Stimulated activated naive CD8-positive, alpha-beta T cell treated with anti-CD3 and anti-CD28 coated beads, Interleukin-15, Interleukin-2, amounts not matched to agents 100 ng/mL and 50 ng/mL, for 24 hours (primary cell): ENCODE measurements at regions not wholly inside any gene's neighbourhood (a gene's known extent, or its start where the extent isn't known, plus 50 kb on each side); places are given as distances from the start of the nearest gene placed in this dataset.

ENCODE experiments used
- H3K27ac Mint-ChIP-seq: one replicate; pipeline ENCODE4 v1.8.0; 2021; ENCODE audit warnings: mild to moderate bottlenecking, mixed read lengths
- H3K27me3 Mint-ChIP-seq: one replicate; pipeline ENCODE4 v1.8.0; 2021; ENCODE audit warnings: mixed read lengths
- H3K36me3 Mint-ChIP-seq: one replicate; pipeline ENCODE4 v1.8.0; 2021; ENCODE audit warnings: low read depth, mixed read lengths
- H3K4me1 Mint-ChIP-seq: one replicate; pipeline ENCODE4 v1.8.0; 2021; ENCODE audit warnings: low read depth, mixed read lengths
- H3K4me3 Mint-ChIP-seq: one replicate; pipeline ENCODE4 v1.8.0; 2021; ENCODE audit warnings: mild to moderate bottlenecking, mixed read lengths
- H3K9me3 Mint-ChIP-seq: one replicate; pipeline ENCODE4 v1.8.0; 2021; ENCODE audit warnings: mixed read lengths

GRCh38 chr3:177947901-177948300 lies 588.3 kb upstream of the KCNMB2 start:
- Mint-ChIP-seq H3K4me1 (peaks cover 28% of the 10 kb centered on the region), H3K36me3 (peaks cover 4% of the 10 kb centered on the region), H3K9me3 (peaks cover 7% of the 10 kb centered on the region), H3K27me3 (no peaks in the 10 kb centered on the region), H3K4me3 (no peak overlapping the region), H3K27ac (no peak overlapping the region)

GRCh38 chr3:177948716-177949425 lies 587.4 kb upstream of the KCNMB2 start:
- Mint-ChIP-seq H3K4me3 (no peak overlapping the region), H3K9me3 (peaks cover 6% of the 10 kb centered on the region), H3K4me1 (peaks cover 19% of the 10 kb centered on the region), H3K27ac (no peak overlapping the region), H3K36me3 (peaks cover 4% of the 10 kb centered on the region), H3K27me3 (no peaks in the 10 kb centered on the region)

GRCh38 chr3:177959188-177959587 lies 577.0 kb upstream of the KCNMB2 start:
- Mint-ChIP-seq H3K36me3 (no peaks in the 10 kb centered on the region), H3K4me1 (no peaks in the 10 kb centered on the region), H3K4me3 (no peak overlapping the region), H3K27me3 (no peaks in the 10 kb centered on the region), H3K9me3 (no peaks in the 10 kb centered on the region), H3K27ac (no peak overlapping the region)

GRCh38 chr3:177960014-177960413 lies 576.2 kb upstream of the KCNMB2 start:
- Mint-ChIP-seq H3K4me1 (no peaks in the 10 kb centered on the region), H3K27ac (no peak overlapping the region), H3K36me3 (no peaks in the 10 kb centered on the region), H3K9me3 (no peaks in the 10 kb centered on the region), H3K27me3 (no peaks in the 10 kb centered on the region), H3K4me3 (no peak overlapping the region)

- no peak overlapping the region for H3K27ac Mint-ChIP-seq
Observed at GRCh38 chr3:177960722-177961121, 575.5 kb upstream of the KCNMB2 start.

GRCh38 chr3:177961784-177962183 lies 574.5 kb upstream of the KCNMB2 start:
- Mint-ChIP-seq H3K9me3 (no peaks in the 10 kb centered on the region), H3K27ac (no peak overlapping the region), H3K27me3 (no peaks in the 10 kb centered on the region), H3K4me3 (no peak overlapping the region), H3K4me1 (no peaks in the 10 kb centered on the region), H3K36me3 (no peaks in the 10 kb centered on the region)

More at GRCh38 chr3:177960722-177961121, 575.5 kb upstream of the KCNMB2 start:
- Mint-ChIP-seq H3K36me3 (no peaks in the 10 kb centered on the region), H3K4me3 (no peak overlapping the region), H3K9me3 (no peaks in the 10 kb centered on the region), H3K27me3 (no peaks in the 10 kb centered on the region), H3K4me1 (no peaks in the 10 kb centered on the region)

GRCh38 chr3:177966493-177966892 lies 569.7 kb upstream of the KCNMB2 start:
- Mint-ChIP-seq H3K27me3 (no peaks in the 10 kb centered on the region), H3K4me1 (no peaks in the 10 kb centered on the region), H3K4me3 (no peak overlapping the region), H3K27ac (no peak overlapping the region), H3K9me3 (no peaks in the 10 kb centered on the region), H3K36me3 (no peaks in the 10 kb centered on the region)

- H3K27me3 Mint-ChIP-seq, result no peaks in the 10 kb centered on the region
- H3K36me3 Mint-ChIP-seq, result no peaks in the 10 kb centered on the region
- H3K4me3 Mint-ChIP-seq, result no peak overlapping the region
- no peaks in the 10 kb centered on the region for H3K9me3 Mint-ChIP-seq
- no peaks in the 10 kb centered on the region for H3K4me1 Mint-ChIP-seq
- no peak overlapping the region for H3K27ac Mint-ChIP-seq
Observed at GRCh38 chr3:177968891-177969290, 567.3 kb upstream of the KCNMB2 start.

- Mint-ChIP-seq H3K9me3 (no peaks in the 10 kb centered on the region), H3K27me3 (no peaks in the 10 kb centered on the region), H3K4me1 (no peaks in the 10 kb centered on the region), H3K36me3 (no peaks in the 10 kb centered on the region), H3K4me3 (no peak overlapping the region), H3K27ac (no peak overlapping the region)
Observed at GRCh38 chr3:177973241-177973840, 562.9 kb upstream of the KCNMB2 start.

- H3K36me3 Mint-ChIP-seq, result no peaks in the 10 kb centered on the region
- H3K4me1 Mint-ChIP-seq, result no peaks in the 10 kb centered on the region
- H3K27ac Mint-ChIP-seq, result no peak overlapping the region
- H3K27me3 Mint-ChIP-seq, result no peaks in the 10 kb centered on the region
- no peak overlapping the region for H3K4me3 Mint-ChIP-seq
- H3K9me3 Mint-ChIP-seq, result no peaks in the 10 kb centered on the region
Observed at GRCh38 chr3:177976241-177976640, 560.0 kb upstream of the KCNMB2 start.

GRCh38 chr3:177976866-177977265 lies 559.4 kb upstream of the KCNMB2 start:
- Mint-ChIP-seq H3K4me1 (peaks cover 2% of the 10 kb centered on the region), H3K9me3 (no peaks in the 10 kb centered on the region), H3K36me3 (no peaks in the 10 kb centered on the region), H3K4me3 (no peak overlapping the region), H3K27me3 (no peaks in the 10 kb centered on the region), H3K27ac (no peak overlapping the region)

GRCh38 chr3:177977381-177978158 lies 558.7 kb upstream of the KCNMB2 start:
- Mint-ChIP-seq H3K4me1 (peaks cover 7% of the 10 kb centered on the region), H3K4me3 (no peak overlapping the region), H3K27me3 (no peaks in the 10 kb centered on the region), H3K36me3 (no peaks in the 10 kb centered on the region), H3K27ac (no peak overlapping the region), H3K9me3 (no peaks in the 10 kb centered on the region)

- H3K36me3 Mint-ChIP-seq, result no peaks in the 10 kb centered on the region
- peaks cover 10% of the 10 kb centered on the region for H3K4me1 Mint-ChIP-seq
- no peak overlapping the region for H3K27ac Mint-ChIP-seq
- H3K4me3 Mint-ChIP-seq, result no peak overlapping the region
- no peaks in the 10 kb centered on the region for H3K27me3 Mint-ChIP-seq
- H3K9me3 Mint-ChIP-seq, result no peaks in the 10 kb centered on the region
Observed at GRCh38 chr3:177978946-177979345, 557.3 kb upstream of the KCNMB2 start.

GRCh38 chr3:177979703-177980102 lies 556.5 kb upstream of the KCNMB2 start:
- H3K9me3 Mint-ChIP-seq, result no peaks in the 10 kb centered on the region
- H3K4me3 Mint-ChIP-seq, result no peak overlapping the region
- H3K36me3 Mint-ChIP-seq, result no peaks in the 10 kb centered on the region
- H3K27me3 Mint-ChIP-seq, result no peaks in the 10 kb centered on the region
- H3K4me1 Mint-ChIP-seq, result peaks cover 10% of the 10 kb centered on the region
- H3K27ac Mint-ChIP-seq, result no peak overlapping the region

GRCh38 chr3:177981576-177981975 lies 554.7 kb upstream of the KCNMB2 start:
- H3K36me3 Mint-ChIP-seq, result no peaks in the 10 kb centered on the region

More at GRCh38 chr3:177981576-177981975, 554.7 kb upstream of the KCNMB2 start:
- H3K9me3 Mint-ChIP-seq, result no peaks in the 10 kb centered on the region
- peaks cover 10% of the 10 kb centered on the region for H3K4me1 Mint-ChIP-seq
- no peak overlapping the region for H3K27ac Mint-ChIP-seq
- no peaks in the 10 kb centered on the region for H3K27me3 Mint-ChIP-seq
- no peak overlapping the region for H3K4me3 Mint-ChIP-seq
